OCI-LY7 (cell line): ENCODE measurements at regions not wholly inside any gene's neighbourhood (a gene's known extent, or its start where the extent isn't known, plus 50 kb on each side); places are given as distances from the start of the nearest gene placed in this dataset.

ENCODE experiments used
- BruUV-seq: library from RNA; stranded (reverse); fragments of 400-500 nt; replicated peaks from 2 replicates; lab custom pipeline; 2021; lab: Mats Ljungman, UMichigan
- CTCF ChIA-PET: fragments of 300-600 bp; sonication (Branson Sonifier 250); formaldehyde crosslinking; loops from one replicate; lab custom pipeline; 2022; ENCODE audit warnings: antibody characterized with exemption; ENCODE audit not compliant: unreplicated experiment; lab: Charles Lee
- POLR2A ChIA-PET: fragments of 300-600 bp; sonication (Branson Sonifier 250); formaldehyde crosslinking; loops from one replicate; lab custom pipeline; 2022; ENCODE audit warnings: antibody characterized with exemption; lab: Charles Lee
- DNase-seq: peaks from one replicate; pipeline ENCODE4 v3.0.0-alpha.2; 2015; ENCODE audit warnings: low spot score
- H2AFZ ChIP-seq: fragments of 200-600 bp; sonication (generic), shearing (Covaris generic); 2 replicates; pipeline ENCODE4 v1.6.1; 2014; ENCODE audit warnings: mild to moderate bottlenecking, antibody characterized with exemption, low read length, moderate library complexity
- H3K27ac ChIP-seq: fragments of 200-600 bp; sonication (generic); 2 replicates; pipeline ENCODE4 v1.5.1; 2014; ENCODE audit warnings: mixed run types, low read depth, mild to moderate bottlenecking, moderate library complexity, low read length, inconsistent platforms; ENCODE audit not compliant: poor library complexity, severe bottlenecking
- H3K36me3 ChIP-seq: fragments of 200-600 bp; sonication (generic); 2 replicates; pipeline ENCODE4 v1.6.1; 2014; ENCODE audit warnings: mild to moderate bottlenecking, antibody characterized with exemption, low read length, moderate library complexity, mixed read lengths; ENCODE audit not compliant: insufficient read depth
- H3K4me1 ChIP-seq: fragments of 200-600 bp; sonication (generic); 2 replicates; pipeline ENCODE4 v1.5.1; 2014; ENCODE audit warnings: mild to moderate bottlenecking, low read length; ENCODE audit not compliant: insufficient read depth, poor library complexity, severe bottlenecking
- H3K4me2 ChIP-seq: fragments of 200-600 bp; sonication (generic); 2 replicates; pipeline ENCODE4 v1.6.1; 2014; ENCODE audit warnings: mild to moderate bottlenecking, low read length
- H3K4me3 ChIP-seq: fragments of 200-600 bp; sonication (generic); 2 replicates; pipeline ENCODE4 v1.5.1; 2014; ENCODE audit warnings: mild to moderate bottlenecking, low read depth, low read length; ENCODE audit not compliant: poor library complexity, severe bottlenecking
- H3K79me2 ChIP-seq: fragments of 200-600 bp; sonication (generic); 2 replicates; pipeline ENCODE4 v1.6.1; 2016; ENCODE audit warnings: low read depth, mild to moderate bottlenecking, low read length, moderate library complexity, mixed read lengths; ENCODE audit not compliant: insufficient read depth
- H3K9me2 ChIP-seq: fragments of 200-600 bp; sonication (generic); 2 replicates; pipeline ENCODE4 v1.6.1; 2016; ENCODE audit warnings: mild to moderate bottlenecking, low read length, mixed read lengths; ENCODE audit not compliant: insufficient read depth
- H3K9me3 ChIP-seq: fragments of 200-600 bp; sonication (generic); 2 replicates; pipeline ENCODE4 v1.6.1; 2014; ENCODE audit warnings: mild to moderate bottlenecking, mixed run types, low read length, mixed read lengths
- H4K20me1 ChIP-seq: fragments of 200-600 bp; sonication (generic); 2 replicates; pipeline ENCODE4 v1.6.1; 2014; ENCODE audit warnings: mild to moderate bottlenecking, antibody characterized with exemption, low read length, moderate library complexity, mixed read lengths; ENCODE audit not compliant: insufficient read depth
- CTCF ChIP-seq: fragments of 200-600 bp; sonication (generic); conservative IDR thresholded peaks from 2 replicates; pipeline ENCODE4 v1.5.1; 2014; ENCODE audit warnings: mild to moderate bottlenecking, antibody characterized with exemption, low read length, moderate library complexity, mixed read lengths
- EZH2phosphoT487 ChIP-seq: fragments of 200-600 bp; sonication (generic); IDR thresholded peaks from 2 replicates; pipeline ENCODE4 v1.6.1; 2018; ENCODE audit warnings: low read depth, borderline replicate concordance, mild to moderate bottlenecking, mixed run types, antibody characterized with exemption, low read length, moderate library complexity, mixed read lengths
- intact Hi-C: fragments of 100-400 bp; cut with micrococcal nuclease; formaldehyde crosslinking; loops from one replicate; pipeline ENCODE4 v1.10.0; 2022; ENCODE audit not compliant: unreplicated experiment

DNA sequence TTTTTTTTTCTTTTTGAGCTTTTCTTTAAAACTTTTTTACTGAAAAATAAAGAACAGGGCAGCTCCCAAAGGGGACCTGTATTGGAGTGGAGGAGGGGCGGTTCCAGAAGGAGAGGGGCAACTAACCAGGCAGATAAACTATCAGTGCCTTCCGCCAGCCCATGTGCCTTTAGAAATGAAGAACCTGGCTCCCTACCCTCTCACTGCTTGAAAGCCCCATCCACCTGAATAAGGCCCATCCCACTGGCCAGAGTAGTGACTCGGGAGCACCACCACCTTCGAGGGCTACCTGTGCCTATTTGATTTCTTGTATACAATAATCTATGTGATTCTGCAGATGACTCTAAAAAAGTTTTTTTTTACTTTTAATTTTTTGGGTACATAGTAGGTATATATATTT lies 276.7 kb downstream of the PSAT1 start:
- no peak overlapping the region for H3K4me3 ChIP-seq
- POLR2A ChIA-PET = interaction anchor here (0.9 kb wide), 1 partner anchor 14 kb away, joined by 3 read pairs; no protein-coding TSS in a partner anchor
- no peak overlapping the region for H3K27ac ChIP-seq
- H4K20me1 ChIP-seq = no peaks in the 10 kb centered on the region
- no peaks in the 10 kb centered on the region for H3K79me2 ChIP-seq
- no peaks in the 10 kb centered on the region for H3K4me1 ChIP-seq
- H3K4me2 ChIP-seq = no peak overlapping the region
- no peak for DNase-seq
- H2AFZ ChIP-seq = no peak overlapping the region
- BruUV-seq = no TSS peak
- H3K9me2 ChIP-seq = no peaks in the 10 kb centered on the region
- TF ChIP-seq EZH2phosphoT487 (no peak), CTCF (no peak)
- intact Hi-C loops = no loop called here
- H3K9me3 ChIP-seq = no peaks in the 10 kb centered on the region
- CTCF ChIA-PET = no interaction called here
- H3K36me3 ChIP-seq = no peaks in the 10 kb centered on the region

GRCh38 chr9:78574354-78575045 lies 277.6 kb downstream of the PSAT1 start:
- H3K4me3 ChIP-seq = no peak overlapping the region
- no peaks in the 10 kb centered on the region for H4K20me1 ChIP-seq
- no peaks in the 10 kb centered on the region for H3K79me2 ChIP-seq
- no peak overlapping the region for H2AFZ ChIP-seq
- DNase-seq = no peak
- ChIA-PET POLR2A (interaction anchor here (0.9 kb wide), 1 partner anchor 15 kb away, joined by 3 read pairs; no protein-coding TSS in a partner anchor), CTCF (no interaction called here)
- intact Hi-C loops = no loop called here
- BruUV-seq = no TSS peak
- no peaks in the 10 kb centered on the region for H3K9me3 ChIP-seq
- no peak overlapping the region for H3K4me2 ChIP-seq
- H3K4me1 ChIP-seq = no peaks in the 10 kb centered on the region
- no peaks in the 10 kb centered on the region for H3K9me2 ChIP-seq
- TF ChIP-seq EZH2phosphoT487 = no peak
- no peak for TF ChIP-seq CTCF
- H3K36me3 ChIP-seq = no peaks in the 10 kb centered on the region
- no peak overlapping the region for H3K27ac ChIP-seq

- TF ChIP-seq EZH2phosphoT487 (no peak), CTCF (no peak)
- intact Hi-C loops = no loop called here
- H3K79me2 ChIP-seq = no peaks in the 10 kb centered on the region
- no peak overlapping the region for H3K4me2 ChIP-seq
- H3K9me2 ChIP-seq = no peaks in the 10 kb centered on the region
- no peaks in the 10 kb centered on the region for H3K36me3 ChIP-seq
- DNase-seq = no peak
- H3K4me1 ChIP-seq = no peaks in the 10 kb centered on the region
- POLR2A ChIA-PET = no interaction called here
- no peak overlapping the region for H3K4me3 ChIP-seq
- BruUV-seq = no TSS peak
- no peak overlapping the region for H3K27ac ChIP-seq
- no peaks in the 10 kb centered on the region for H4K20me1 ChIP-seq
- H2AFZ ChIP-seq = no peak overlapping the region
- no peaks in the 10 kb centered on the region for H3K9me3 ChIP-seq
- CTCF ChIA-PET = no interaction called here
These were observed 278.2 kb downstream of the PSAT1 start for GRCh38 chr9:78575081-78575480.
